Colonic mucosa (tissue), 4 donors: ENCODE measurements at regions not wholly inside any gene's neighbourhood (a gene's known extent, or its start where the extent isn't known, plus 50 kb on each side); places are given as distances from the start of the nearest gene placed in this dataset.
"Not testable (repeated sequence)": the region's sequence is repeated elsewhere in the genome, so short reads cannot be mapped to it uniquely, and the experiment has no call there.

Source experiments
- DNase-seq: peaks from one replicate; pipeline ENCODE4 v3.0.0-alpha.2; 2020
- H3K27ac ChIP-seq: fragments of 200-600 bp; one replicate; pipeline ENCODE4 v1.8.0; 2021
- H3K27me3 ChIP-seq: fragments of 200-600 bp; one replicate; pipeline ENCODE4 v1.8.0; 2021
- H3K36me3 ChIP-seq: fragments of 200-600 bp; one replicate; pipeline ENCODE4 v1.8.0; 2021
- H3K4me1 ChIP-seq: fragments of 200-600 bp; one replicate; pipeline ENCODE4 v1.8.0; 2021; ENCODE audit warnings: mild to moderate bottlenecking
- H3K4me3 ChIP-seq: fragments of 200-600 bp; one replicate; pipeline ENCODE4 v1.8.0; 2021
- H3K9ac ChIP-seq, 2 donors: one replicate each; pipeline ENCODE4 v1.7.0; 2013; ENCODE audit warnings: control low read depth in 2 of 2, low read depth in 2 of 2, low read length in 2 of 2
- H3K9me3 ChIP-seq: fragments of 200-600 bp; one replicate; pipeline ENCODE4 v1.8.0; 2021
- CTCF ChIP-seq: fragments of 200-600 bp; IDR thresholded peaks from one replicate; pipeline ENCODE4 v1.8.0; 2022; ENCODE audit warnings: antibody characterized with exemption, mild to moderate bottlenecking
- intact Hi-C: fragments of 100-400 bp; cut with DNase I; formaldehyde crosslinking; loops from one replicate; pipeline ENCODE4 v1.14.1; 2022
- donor health status: healthy.
- donor health status: DM: no; HTN: no; CAD: no.
- donor health status: DM: no; HTN: no; CAD: no.

DNA sequence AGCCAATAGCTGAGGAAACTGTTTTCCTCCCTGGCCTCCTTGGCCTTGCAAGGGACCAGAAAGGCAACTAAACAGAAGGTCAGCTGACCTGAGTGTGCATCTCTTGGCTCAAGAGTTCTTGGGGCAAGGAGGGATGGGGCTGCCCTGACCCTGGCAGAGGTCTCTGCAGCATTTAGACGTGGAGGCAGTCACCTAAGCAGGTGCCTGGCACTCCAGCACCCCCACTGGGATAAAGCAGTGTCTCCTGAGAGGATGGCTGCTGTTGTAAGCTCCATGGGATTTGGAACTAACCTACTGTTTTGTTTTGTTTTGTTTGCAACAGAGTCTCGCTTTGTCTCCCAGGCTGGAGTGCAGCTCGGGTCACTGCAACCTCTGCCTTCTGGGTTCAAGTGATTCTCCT is 185.2 kb downstream of the TBC1D2B start:
- Histone ChIP-seq H3K36me3 (no peaks in the 10 kb centered on the region), H3K27me3 (no peaks in the 10 kb centered on the region), H3K9ac (no peak overlapping the region), H3K4me3 (no peak overlapping the region), H3K4me1 (no peaks in the 10 kb centered on the region), H3K27ac (no peak overlapping the region), H3K9me3 (no peaks in the 10 kb centered on the region)
- intact Hi-C loops: no loop called here
- TF ChIP-seq CTCF: no peak
- DNase-seq: no peak

- H3K4me1 ChIP-seq, H3K9me3 ChIP-seq, H3K9ac ChIP-seq, H3K27me3 ChIP-seq, H3K27ac ChIP-seq, intact Hi-C loops, H3K36me3 ChIP-seq, H3K4me3 ChIP-seq, DNase-seq: not testable (repeated sequence)
These were observed 185.6 kb downstream of the TBC1D2B start for GRCh38 chr15:77891862-77892261.

DNA sequence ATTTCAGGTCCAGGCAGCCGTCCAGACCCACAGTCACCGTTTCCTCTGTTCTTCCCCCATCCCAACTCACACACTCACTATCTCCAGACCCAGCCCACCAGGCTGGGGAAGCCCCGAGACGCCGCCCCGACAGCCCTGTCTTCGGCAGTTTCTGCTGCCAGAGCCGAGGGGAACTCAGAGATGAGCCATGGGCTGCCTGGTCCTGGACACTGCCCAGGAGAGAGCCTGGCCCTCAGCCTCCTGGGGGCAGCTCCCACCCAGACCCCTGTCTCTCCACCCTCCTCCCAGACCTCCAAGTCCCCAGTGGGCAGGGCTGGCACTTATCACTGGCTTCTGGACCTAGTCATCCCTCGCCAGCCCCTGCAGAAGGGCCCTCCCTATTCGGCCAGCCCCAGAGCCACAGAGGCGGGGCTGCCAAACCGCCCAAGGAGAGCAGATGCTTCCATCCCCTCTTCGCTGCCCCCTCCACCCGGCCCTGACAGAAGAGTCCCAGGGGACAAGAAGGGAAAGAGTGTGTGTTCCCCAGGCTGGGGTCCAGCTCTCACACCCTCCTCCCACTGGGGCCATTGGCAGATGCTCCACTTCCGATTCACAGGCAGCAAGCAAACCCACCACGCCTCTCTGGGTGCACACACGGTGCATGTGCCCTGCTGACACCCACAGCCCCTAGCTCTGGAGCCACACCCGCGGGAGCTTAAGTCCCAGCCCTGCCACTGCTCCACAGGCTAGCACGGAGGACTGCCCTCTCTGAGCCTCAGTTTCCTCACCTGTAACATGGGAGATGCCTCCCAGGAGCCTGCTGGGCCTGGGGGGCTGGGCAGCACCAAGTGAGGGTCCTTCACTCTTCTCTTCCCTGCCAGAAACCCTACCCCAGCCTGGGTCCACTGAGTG is 186.4 kb downstream of the TBC1D2B start:
- H3K27me3 ChIP-seq, H3K27ac ChIP-seq, H3K9me3 ChIP-seq, intact Hi-C loops, H3K36me3 ChIP-seq, H3K4me3 ChIP-seq, H3K4me1 ChIP-seq, H3K9ac ChIP-seq, DNase-seq: not testable (repeated sequence)

- H3K27me3 ChIP-seq, H3K4me1 ChIP-seq, H3K27ac ChIP-seq, H3K36me3 ChIP-seq, DNase-seq, H3K9ac ChIP-seq, H3K4me3 ChIP-seq, H3K9me3 ChIP-seq, intact Hi-C loops: not testable (repeated sequence)
These were observed 187.4 kb downstream of the TBC1D2B start for GRCh38 chr15:77889828-77890725.

DNA sequence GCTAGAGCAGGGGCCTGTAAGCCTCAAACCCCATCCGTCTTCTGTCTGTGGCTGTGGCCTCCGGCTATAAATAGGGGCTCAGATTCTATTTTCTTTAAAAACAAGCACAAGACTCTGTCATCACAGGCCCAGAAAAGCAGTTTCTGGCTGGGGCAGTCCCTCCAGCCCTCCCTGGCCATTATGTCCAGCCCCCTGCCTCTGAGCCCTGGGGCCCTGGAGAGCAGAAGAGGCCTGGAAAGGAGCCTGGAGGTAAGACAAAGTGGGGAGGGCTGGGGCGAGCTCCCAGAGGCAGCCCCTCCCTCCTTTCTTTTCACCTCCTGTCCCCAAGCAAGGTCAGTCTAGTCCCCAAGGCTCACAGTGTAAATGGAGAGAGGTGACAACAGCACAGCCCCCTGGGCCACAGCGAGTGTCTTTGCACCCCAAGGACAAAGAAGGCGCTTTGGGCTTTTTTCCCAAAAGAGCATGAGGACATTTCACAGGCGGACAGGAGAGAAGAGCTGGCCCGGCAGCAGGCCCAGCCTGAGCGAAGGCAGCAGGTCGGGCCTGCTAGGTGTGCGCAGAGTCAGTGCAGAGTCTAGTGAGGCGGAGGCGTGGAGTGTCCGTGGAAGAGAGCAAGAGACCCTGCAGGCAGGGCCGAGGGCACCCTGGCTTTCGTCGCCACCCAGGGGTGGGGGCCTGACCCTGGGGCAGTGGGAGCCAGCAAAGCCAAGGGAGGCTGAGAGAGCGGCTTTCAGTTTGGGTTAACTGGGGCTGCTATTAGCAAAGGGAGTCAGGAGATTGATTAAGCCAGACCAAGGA is 188.3 kb downstream of the TBC1D2B start:
- H3K4me3 ChIP-seq: no peak overlapping the region
- no peak overlapping the region for H3K27ac ChIP-seq
- H3K27me3 ChIP-seq: no peaks in the 10 kb centered on the region
- DNase-seq: no peak
- intact Hi-C loops: no loop called here
- TF ChIP-seq CTCF: no peak
- no peak overlapping the region for H3K9ac ChIP-seq
- H3K36me3 ChIP-seq: no peaks in the 10 kb centered on the region
- no peaks in the 10 kb centered on the region for H3K4me1 ChIP-seq
- H3K9me3 ChIP-seq: no peaks in the 10 kb centered on the region

DNA sequence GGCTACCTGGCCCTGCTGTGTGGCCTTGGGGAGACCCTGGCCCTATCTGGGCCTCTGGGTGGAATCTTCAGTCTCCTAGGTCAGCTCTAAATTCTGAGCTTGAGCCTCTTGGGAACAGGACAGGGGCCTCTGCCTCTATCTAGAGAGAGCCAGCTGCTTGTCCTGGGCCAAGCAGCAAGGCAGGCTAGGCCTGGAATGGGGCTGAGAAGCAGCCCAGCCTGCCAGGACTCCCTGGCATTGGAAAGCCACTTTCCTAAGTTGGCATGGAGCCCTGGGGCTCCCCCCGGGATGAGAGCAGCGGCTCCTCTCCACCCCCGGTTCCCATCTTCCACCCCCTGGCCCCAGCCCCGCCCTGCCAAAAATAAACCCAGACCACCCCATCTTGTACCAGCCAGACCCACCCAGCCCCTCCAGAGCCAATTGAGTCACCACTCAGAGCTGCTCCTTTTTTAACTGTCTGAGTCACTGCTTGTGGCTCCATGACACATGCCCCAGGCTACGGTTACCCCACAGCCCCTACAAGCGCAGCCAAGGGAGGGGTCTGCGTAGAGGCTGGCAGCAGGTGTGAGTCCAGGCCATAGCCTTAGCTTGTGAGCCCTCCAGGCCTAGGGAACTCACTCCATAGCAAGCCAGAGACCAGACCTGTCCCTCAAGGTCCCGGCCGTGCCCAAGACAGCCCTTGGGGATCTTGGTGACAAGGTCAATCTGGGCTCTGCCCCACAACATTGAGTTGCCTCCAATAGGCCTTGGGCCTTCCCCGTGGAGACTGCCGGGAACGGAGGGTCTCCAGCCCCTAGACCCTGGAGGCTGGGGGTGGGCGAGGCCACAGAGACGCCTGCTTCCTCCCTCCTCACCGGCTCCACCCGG is 189.7 kb downstream of the TBC1D2B start:
- H3K4me3 ChIP-seq, H3K36me3 ChIP-seq, H3K9me3 ChIP-seq, H3K27me3 ChIP-seq, H3K27ac ChIP-seq, intact Hi-C loops, H3K4me1 ChIP-seq, DNase-seq, H3K9ac ChIP-seq: not testable (repeated sequence)
